PC-9 (cell line): ENCODE measurements at regions not wholly inside any gene's neighbourhood (a gene's known extent, or its start where the extent isn't known, plus 50 kb on each side); places are given as distances from the start of the nearest gene placed in this dataset.

ENCODE experiments used
- BruUV-seq: library from RNA; stranded (reverse); fragments of 400-500 nt; replicated peaks from 2 replicates; lab custom pipeline; 2021; lab: Mats Ljungman, UMichigan
- CTCF ChIA-PET: fragments of 300-600 bp; sonication (Branson Sonifier 250); formaldehyde crosslinking; loops from one replicate; lab custom pipeline; 2022; ENCODE audit warnings: antibody characterized with exemption; lab: Charles Lee
- POLR2A ChIA-PET: fragments of 300-600 bp; sonication (Branson Sonifier 250); formaldehyde crosslinking; loops from one replicate; lab custom pipeline; 2022; ENCODE audit warnings: antibody characterized with exemption; ENCODE audit not compliant: unreplicated experiment; lab: Charles Lee
- DNase-seq, 2 experiments: peaks; one replicate each; pipeline versions ENCODE4 v3.0.0 to v3.0.0-alpha.2; 2015 to 2022; ENCODE audit warnings: mixed read lengths in 1 of 2
- H2AFZ ChIP-seq: fragments of 200-600 bp; sonication (generic); 2 replicates; pipeline ENCODE4 v1.8.1; 2017; ENCODE audit warnings: antibody characterized with exemption
- H3F3A ChIP-seq: fragments of 200-600 bp; sonication (generic); 2 replicates; pipeline ENCODE4 v1.8.1; 2017; ENCODE audit warnings: antibody characterized with exemption, mild to moderate bottlenecking, low read depth; ENCODE audit not compliant: insufficient read depth
- H3K27ac ChIP-seq: fragments of 200-600 bp; sonication (generic); 2 replicates; pipeline ENCODE4 v1.6.1; 2016; ENCODE audit warnings: mixed run types
- H3K27me3 ChIP-seq: fragments of 200-600 bp; sonication (generic); 2 replicates; pipeline ENCODE4 v1.6.1; 2016; ENCODE audit warnings: low read depth, mixed run types; ENCODE audit not compliant: insufficient read depth
- H3K36me3 ChIP-seq: fragments of 200-600 bp; sonication (generic); 2 replicates; pipeline ENCODE4 v1.6.1; 2016; ENCODE audit warnings: low read depth, mixed run types
- H3K4me1 ChIP-seq: fragments of 200-600 bp; sonication (generic); replicated peaks from 2 replicates; pipeline ENCODE4 v1.6.1; 2016; ENCODE audit warnings: mixed run types; ENCODE audit not compliant: insufficient read depth
- H3K4me2 ChIP-seq: fragments of 200-600 bp; sonication (generic); 2 replicates; pipeline ENCODE4 v1.6.1; 2017; ENCODE audit warnings: mixed run types
- H3K4me3 ChIP-seq: fragments of 200-600 bp; sonication (generic); 2 replicates; pipeline ENCODE4 v1.6.1; 2016; ENCODE audit warnings: mixed run types
- H3K79me2 ChIP-seq: fragments of 200-600 bp; sonication (generic); 2 replicates; pipeline ENCODE4 v1.6.1; 2017; ENCODE audit warnings: low read depth, mixed run types
- H3K9me2 ChIP-seq: fragments of 200-600 bp; sonication (generic); 2 replicates; pipeline ENCODE4 v1.8.1; 2017; ENCODE audit warnings: mild to moderate bottlenecking; ENCODE audit not compliant: insufficient read depth
- H3K9me3 ChIP-seq: fragments of 200-600 bp; sonication (generic); 2 replicates; pipeline ENCODE4 v1.8.1; 2016; ENCODE audit warnings: low read depth; ENCODE audit not compliant: insufficient read depth
- H4K20me1 ChIP-seq: fragments of 200-600 bp; sonication (generic); 2 replicates; pipeline ENCODE4 v1.8.1; 2017; ENCODE audit not compliant: insufficient read depth
- CTCF ChIP-seq: fragments of 200-600 bp; sonication (generic); conservative IDR thresholded peaks from 2 replicates; pipeline ENCODE4 v1.6.1; 2017; ENCODE audit warnings: mixed run types, antibody characterized with exemption, mild to moderate bottlenecking, moderate library complexity
- EZH2 ChIP-seq: fragments of 200-600 bp; sonication (generic); IDR thresholded peaks from 2 replicates; pipeline ENCODE4 v1.8.0; 2017; ENCODE audit warnings: antibody characterized with exemption, low read depth
- intact Hi-C: fragments of 100-400 bp; cut with micrococcal nuclease; formaldehyde crosslinking; loops from one replicate; pipeline ENCODE4 v1.10.0; 2022; ENCODE audit not compliant: unreplicated experiment

- H3K9me3 ChIP-seq = no peaks in the 10 kb centered on the region
- no peaks in the 10 kb centered on the region for H3K9me2 ChIP-seq
- no peaks in the 10 kb centered on the region for H3K79me2 ChIP-seq
- no peak overlapping the region for H2AFZ ChIP-seq
- no peak overlapping the region for H3K27ac ChIP-seq
- intact Hi-C loops = no loop called here
- no peak overlapping the region for H3K4me3 ChIP-seq
- no peaks in the 10 kb centered on the region for H3K4me1 ChIP-seq
- no peaks in the 10 kb centered on the region for H3K27me3 ChIP-seq
- no peaks in the 10 kb centered on the region for H3K36me3 ChIP-seq
- no peaks in the 10 kb centered on the region for H4K20me1 ChIP-seq
- H3F3A ChIP-seq = no peaks in the 10 kb centered on the region
- DNase-seq = no peak
- TF ChIP-seq CTCF = no peak
- no peak for TF ChIP-seq EZH2
- BruUV-seq = no TSS peak
- CTCF ChIA-PET = no interaction called here
- POLR2A ChIA-PET = no interaction called here
- H3K4me2 ChIP-seq = no peak overlapping the region
Measured at GRCh38 chr2:160680294-160680693, 186.7 kb upstream of the RBMS1 start.

- BruUV-seq = no TSS peak
- ChIA-PET CTCF (no interaction called here), POLR2A (no interaction called here)
- intact Hi-C loops = no loop called here
- Histone ChIP-seq H3K27me3 (no peaks in the 10 kb centered on the region), H4K20me1 (no peaks in the 10 kb centered on the region), H3K4me3 (no peak overlapping the region), H3K36me3 (no peaks in the 10 kb centered on the region), H3K27ac (no peak overlapping the region), H3F3A (no peaks in the 10 kb centered on the region), H3K4me1 (no peaks in the 10 kb centered on the region), H3K4me2 (no peak overlapping the region), H3K9me2 (no peaks in the 10 kb centered on the region), H3K9me3 (no peaks in the 10 kb centered on the region), H2AFZ (no peak overlapping the region), H3K79me2 (no peaks in the 10 kb centered on the region)
- TF ChIP-seq CTCF (no peak), EZH2 (no peak)
- no peak for DNase-seq
Measured at GRCh38 chr2:160680974-160681373, 187.4 kb upstream of the RBMS1 start.

GRCh38 chr2:160683206-160683605 lies 189.6 kb upstream of the RBMS1 start:
- ChIA-PET POLR2A (no interaction called here), CTCF (no interaction called here)
- no TSS peak for BruUV-seq
- Histone ChIP-seq H3K4me1 (no peaks in the 10 kb centered on the region), H4K20me1 (no peaks in the 10 kb centered on the region), H3K27ac (no peak overlapping the region), H3K36me3 (no peaks in the 10 kb centered on the region), H3K4me3 (no peak overlapping the region), H3K9me2 (no peaks in the 10 kb centered on the region), H2AFZ (no peak overlapping the region), H3K79me2 (no peaks in the 10 kb centered on the region), H3K27me3 (no peaks in the 10 kb centered on the region), H3K9me3 (no peaks in the 10 kb centered on the region), H3F3A (no peaks in the 10 kb centered on the region), H3K4me2 (no peak overlapping the region)
- DNase-seq = no peak
- intact Hi-C loops = no loop called here
- no peak for TF ChIP-seq EZH2
- no peak for TF ChIP-seq CTCF
